ENCODE measurements at regions not wholly inside any gene's neighbourhood (a gene's known extent, or its start where the extent isn't known, plus 50 kb on each side); places are given as distances from the start of the nearest gene placed in this dataset.

GRCh38 chr16:85364323-85365040 is 248.6 kb upstream of the GSE1 start:
- Histone ChIP-seq H3K36me3 (replicated peaks; ENCODE audit: insufficient read depth, low read depth) (no peaks in the 10 kb centered on the region), H3K4me1 (ENCODE audit: insufficient read depth) (peaks cover 64% of the 10 kb centered on the region), H3K27ac (peak overlapping the region; percentile 76), H2AFZ (no peak overlapping the region), H3K4me2 (no peak overlapping the region), H3K9me3 (ENCODE audit: low read depth) (no peaks in the 10 kb centered on the region), H3K9me2 (replicated peaks; ENCODE audit: insufficient read depth) (no peaks in the 10 kb centered on the region), H3K79me2 (peaks cover 9% of the 10 kb centered on the region), H3K4me3 (no peak overlapping the region), H4K20me1 (ENCODE audit: insufficient read depth, poor library complexity, severe bottlenecking) (no peaks in the 10 kb centered on the region), H3K27me3 (no peaks in the 10 kb centered on the region)
- TF ChIP-seq CTCF (IDR thresholded peaks at IDR 0.05; ENCODE audit: poor library complexity) (no peak), EZH2phosphoT487 (IDR thresholded peaks at IDR 0.05; ENCODE audit: low read depth, severe bottlenecking, unreplicated experiment) (no peak), EZH2 (IDR thresholded peaks at IDR 0.05; ENCODE audit: borderline replicate concordance) (no peak)
- DNase-seq (ENCODE audit: low spot score): no peak
- WGBS (ENCODE audit: low lambda C conversion rate, missing lambda C conversion rate): 89% methylated on average over 20 of the region's 21 CpGs

- H3K4me2 ChIP-seq: peak overlapping the region; percentile 48
- no peak for DNase-seq (ENCODE audit: low spot score)
- no peak overlapping the region for H2AFZ ChIP-seq
- no peaks in the 10 kb centered on the region for H3K9me2 ChIP-seq (replicated peaks; ENCODE audit: insufficient read depth)
- H3K27me3 ChIP-seq: no peaks in the 10 kb centered on the region
- peaks cover 10% of the 10 kb centered on the region for H3K79me2 ChIP-seq
- H3K36me3 ChIP-seq (replicated peaks; ENCODE audit: insufficient read depth, low read depth): no peaks in the 10 kb centered on the region
- H3K4me3 ChIP-seq: no peak overlapping the region
- 66% methylated on average over 10 of the region's 11 CpGs for WGBS (ENCODE audit: low lambda C conversion rate, missing lambda C conversion rate)
- H3K27ac ChIP-seq: peak overlapping the region; percentile 89
- TF ChIP-seq CTCF (IDR thresholded peaks at IDR 0.05; ENCODE audit: poor library complexity) (no peak), EZH2phosphoT487 (IDR thresholded peaks at IDR 0.05; ENCODE audit: low read depth, severe bottlenecking, unreplicated experiment) (no peak), EZH2 (IDR thresholded peaks at IDR 0.05; ENCODE audit: borderline replicate concordance) (no peak)
- H3K9me3 ChIP-seq (ENCODE audit: low read depth): no peaks in the 10 kb centered on the region
- H3K4me1 ChIP-seq (ENCODE audit: insufficient read depth): peaks cover 59% of the 10 kb centered on the region
- H4K20me1 ChIP-seq (ENCODE audit: insufficient read depth, poor library complexity, severe bottlenecking): no peaks in the 10 kb centered on the region
Observed at GRCh38 chr16:85365120-85365519, 248.0 kb upstream of the GSE1 start.

GRCh38 chr16:85366031-85366763 is 246.9 kb upstream of the GSE1 start:
- H3K4me2 ChIP-seq: peak overlapping the region; percentile 48
- no peak overlapping the region for H2AFZ ChIP-seq
- H3K4me1 ChIP-seq (ENCODE audit: insufficient read depth): peaks cover 54% of the 10 kb centered on the region
- H3K27me3 ChIP-seq: no peaks in the 10 kb centered on the region
- peak overlapping the region; percentile 89 for H3K27ac ChIP-seq
- H3K9me2 ChIP-seq (replicated peaks; ENCODE audit: insufficient read depth): no peaks in the 10 kb centered on the region
- TF ChIP-seq CTCF (IDR thresholded peaks at IDR 0.05; ENCODE audit: poor library complexity): no peak
- TF ChIP-seq EZH2 (IDR thresholded peaks at IDR 0.05; ENCODE audit: borderline replicate concordance): no peak
- no peak for TF ChIP-seq EZH2phosphoT487 (IDR thresholded peaks at IDR 0.05; ENCODE audit: low read depth, severe bottlenecking, unreplicated experiment)
- H4K20me1 ChIP-seq (ENCODE audit: insufficient read depth, poor library complexity, severe bottlenecking): no peaks in the 10 kb centered on the region
- H3K9me3 ChIP-seq (ENCODE audit: low read depth): no peaks in the 10 kb centered on the region
- 57% methylated on average over 22 of the region's 22 CpGs for WGBS (ENCODE audit: low lambda C conversion rate, missing lambda C conversion rate)
- no peak overlapping the region for H3K4me3 ChIP-seq
- H3K79me2 ChIP-seq: peaks cover 12% of the 10 kb centered on the region
- no peaks in the 10 kb centered on the region for H3K36me3 ChIP-seq (replicated peaks; ENCODE audit: insufficient read depth, low read depth)
- no peak for DNase-seq (ENCODE audit: low spot score)

Data from hepatocyte (in vitro differentiated cells).